ENCODE measurements at regions not wholly inside any gene's neighbourhood (a gene's known extent, or its start where the extent isn't known, plus 50 kb on each side); places are given as distances from the start of the nearest gene placed in this dataset.

GRCh38 chr5:100319885-100320284, 215.3 kb upstream of the FAM174A start:
- no peaks in the 10 kb centered on the region for H3K9me3 ChIP-seq (ENCODE audit: control insufficient read depth, insufficient read depth, low read length)
- no peaks in the 10 kb centered on the region for H3K4me1 ChIP-seq (ENCODE audit: insufficient read depth, low read length)
- no peak overlapping the region for H3K9ac ChIP-seq (ENCODE audit: low read depth, low read length)
- no peaks in the 10 kb centered on the region for H3K36me3 ChIP-seq (ENCODE audit: insufficient read depth, low read length)

GRCh38 chr5:100313657-100314056, 221.5 kb upstream of the FAM174A start:
- H3K4me1 ChIP-seq (ENCODE audit: insufficient read depth, low read length), result no peaks in the 10 kb centered on the region
- no peaks in the 10 kb centered on the region for H3K9me3 ChIP-seq (ENCODE audit: control insufficient read depth, insufficient read depth, low read length)
- no peak overlapping the region for H3K9ac ChIP-seq (ENCODE audit: low read depth, low read length)
- H3K36me3 ChIP-seq (ENCODE audit: insufficient read depth, low read length), result no peaks in the 10 kb centered on the region

- no peak overlapping the region for H3K9ac ChIP-seq (ENCODE audit: low read depth, low read length)
- H3K4me1 ChIP-seq (ENCODE audit: insufficient read depth, low read length), result no peaks in the 10 kb centered on the region
- no peaks in the 10 kb centered on the region for H3K9me3 ChIP-seq (ENCODE audit: control insufficient read depth, insufficient read depth, low read length)
- no peaks in the 10 kb centered on the region for H3K36me3 ChIP-seq (ENCODE audit: insufficient read depth, low read length)
Observed at GRCh38 chr5:100311806-100312205, 223.4 kb upstream of the FAM174A start.

- Histone ChIP-seq H3K9ac (ENCODE audit: low read depth, low read length) (no peak overlapping the region), H3K4me1 (ENCODE audit: insufficient read depth, low read length) (no peaks in the 10 kb centered on the region), H3K36me3 (ENCODE audit: insufficient read depth, low read length) (no peaks in the 10 kb centered on the region), H3K9me3 (ENCODE audit: control insufficient read depth, insufficient read depth, low read length) (no peaks in the 10 kb centered on the region)
Observed at GRCh38 chr5:100306000-100306399, 229.2 kb upstream of the FAM174A start.

- Histone ChIP-seq H3K9me3 (ENCODE audit: control insufficient read depth, insufficient read depth, low read length) (no peaks in the 10 kb centered on the region), H3K36me3 (ENCODE audit: insufficient read depth, low read length) (no peaks in the 10 kb centered on the region), H3K4me1 (ENCODE audit: insufficient read depth, low read length) (no peaks in the 10 kb centered on the region), H3K9ac (ENCODE audit: low read depth, low read length) (no peak overlapping the region)
Observed at GRCh38 chr5:100303216-100303615, 232.0 kb upstream of the FAM174A start.

- Histone ChIP-seq H3K36me3 (ENCODE audit: insufficient read depth, low read length) (no peaks in the 10 kb centered on the region), H3K9ac (ENCODE audit: low read depth, low read length) (no peak overlapping the region), H3K9me3 (ENCODE audit: control insufficient read depth, insufficient read depth, low read length) (no peaks in the 10 kb centered on the region), H3K4me1 (ENCODE audit: insufficient read depth, low read length) (no peaks in the 10 kb centered on the region)
Observed at GRCh38 chr5:100299261-100299660, 235.9 kb upstream of the FAM174A start.

- Histone ChIP-seq H3K9me3 (ENCODE audit: control insufficient read depth, insufficient read depth, low read length) (no peaks in the 10 kb centered on the region), H3K9ac (ENCODE audit: low read depth, low read length) (no peak overlapping the region), H3K4me1 (ENCODE audit: insufficient read depth, low read length) (no peaks in the 10 kb centered on the region), H3K36me3 (ENCODE audit: insufficient read depth, low read length) (no peaks in the 10 kb centered on the region)
Observed at GRCh38 chr5:100276071-100276470, 259.1 kb upstream of the FAM174A start.

GRCh38 chr5:100275631-100276030, 259.5 kb upstream of the FAM174A start:
- H3K4me1 ChIP-seq (ENCODE audit: insufficient read depth, low read length), result no peaks in the 10 kb centered on the region
- H3K9me3 ChIP-seq (ENCODE audit: control insufficient read depth, insufficient read depth, low read length), result no peaks in the 10 kb centered on the region
- H3K9ac ChIP-seq (ENCODE audit: low read depth, low read length), result no peak overlapping the region
- H3K36me3 ChIP-seq (ENCODE audit: insufficient read depth, low read length), result no peaks in the 10 kb centered on the region

GRCh38 chr5:100273846-100274580, 261.2 kb upstream of the FAM174A start:
- Histone ChIP-seq H3K36me3 (ENCODE audit: insufficient read depth, low read length) (no peaks in the 10 kb centered on the region), H3K9ac (ENCODE audit: low read depth, low read length) (no peak overlapping the region), H3K9me3 (ENCODE audit: control insufficient read depth, insufficient read depth, low read length) (no peaks in the 10 kb centered on the region), H3K4me1 (ENCODE audit: insufficient read depth, low read length) (no peaks in the 10 kb centered on the region)

- Histone ChIP-seq H3K9me3 (ENCODE audit: control insufficient read depth, insufficient read depth, low read length) (no peaks in the 10 kb centered on the region), H3K9ac (ENCODE audit: low read depth, low read length) (no peak overlapping the region), H3K4me1 (ENCODE audit: insufficient read depth, low read length) (no peaks in the 10 kb centered on the region)
Observed at GRCh38 chr5:100270023-100270771, 265.0 kb upstream of the FAM174A start.

GRCh38 chr5:100260968-100261367, 274.2 kb upstream of the FAM174A start:
- no peak overlapping the region for H3K9ac ChIP-seq (ENCODE audit: low read depth, low read length)
- no peaks in the 10 kb centered on the region; the same call in 1 of the 2 replicates for H3K9me3 ChIP-seq (ENCODE audit: control insufficient read depth, insufficient read depth, low read length)

More at GRCh38 chr5:100270023-100270771, 265.0 kb upstream of the FAM174A start:
- H3K36me3 ChIP-seq (ENCODE audit: insufficient read depth, low read length), result no peaks in the 10 kb centered on the region

GRCh38 chr5:100252944-100253343, 282.2 kb upstream of the FAM174A start:
- Histone ChIP-seq H3K36me3 (ENCODE audit: insufficient read depth, low read length) (no peaks in the 10 kb centered on the region), H3K9me3 (ENCODE audit: control insufficient read depth, insufficient read depth, low read length) (no peaks in the 10 kb centered on the region), H3K4me1 (ENCODE audit: insufficient read depth, low read length) (no peaks in the 10 kb centered on the region), H3K9ac (ENCODE audit: low read depth, low read length) (no peak overlapping the region)

More at GRCh38 chr5:100260968-100261367, 274.2 kb upstream of the FAM174A start:
- Histone ChIP-seq H3K36me3 (ENCODE audit: insufficient read depth, low read length) (no peaks in the 10 kb centered on the region), H3K4me1 (ENCODE audit: insufficient read depth, low read length) (no peaks in the 10 kb centered on the region)

- Histone ChIP-seq H3K36me3 (ENCODE audit: insufficient read depth, low read length) (no peaks in the 10 kb centered on the region), H3K4me1 (ENCODE audit: insufficient read depth, low read length) (no peaks in the 10 kb centered on the region), H3K9me3 (ENCODE audit: control insufficient read depth, insufficient read depth, low read length) (no peaks in the 10 kb centered on the region), H3K9ac (ENCODE audit: low read depth, low read length) (no peak overlapping the region)
Observed at GRCh38 chr5:100252037-100252436, 283.1 kb upstream of the FAM174A start.

GRCh38 chr5:100249884-100250269, 285.3 kb upstream of the FAM174A start:
- Histone ChIP-seq H3K9me3 (ENCODE audit: control insufficient read depth, insufficient read depth, low read length) (no peaks in the 10 kb centered on the region), H3K4me1 (ENCODE audit: insufficient read depth, low read length) (no peaks in the 10 kb centered on the region), H3K9ac (ENCODE audit: low read depth, low read length) (no peak overlapping the region), H3K36me3 (ENCODE audit: insufficient read depth, low read length) (no peaks in the 10 kb centered on the region)

All from ES-I3 (cell line).